ENCODE measurements at regions not wholly inside any gene's neighbourhood (a gene's known extent, or its start where the extent isn't known, plus 50 kb on each side); places are given as distances from the start of the nearest gene placed in this dataset.

DNA sequence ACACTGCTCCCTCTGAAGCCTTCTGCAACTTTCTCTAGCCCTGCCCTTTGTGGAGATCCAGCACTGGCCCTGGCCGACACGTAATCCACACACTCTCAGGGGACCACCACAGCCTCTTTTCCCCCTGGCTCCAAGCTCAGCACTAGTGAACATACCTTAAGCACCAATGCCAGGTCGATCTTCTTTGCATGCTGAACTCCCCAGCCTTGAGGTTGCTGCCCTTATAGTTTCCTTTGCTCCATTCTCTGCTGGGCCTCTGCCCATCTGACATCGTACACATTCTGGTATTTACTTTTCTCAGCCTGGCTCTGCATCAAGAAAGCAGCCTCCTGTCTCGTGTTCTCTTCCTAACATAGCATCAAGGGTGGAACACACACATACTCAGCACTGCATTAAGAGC is 361.5 kb downstream of the LPIN1 start:
- no peak overlapping the region for H3K27ac ChIP-seq
- H3K4me3 ChIP-seq = no peak overlapping the region
- DNase-seq (no peak), ATAC-seq (no peak)
- no peaks in the 10 kb centered on the region for H3K36me3 ChIP-seq
- H3K27me3 ChIP-seq = no peaks in the 10 kb centered on the region
- intact Hi-C loops (cut with DNase I) = no loop called here
- H3K4me1 ChIP-seq = peaks cover 0 to 27% (median 6%) of the 10 kb centered on the region in 12 donors
- H3K9me3 ChIP-seq = no peaks in the 10 kb centered on the region
- no peak for TF ChIP-seq POLR2A (IDR thresholded peaks at IDR 0.05)
- TF ChIP-seq, protein P1, sequence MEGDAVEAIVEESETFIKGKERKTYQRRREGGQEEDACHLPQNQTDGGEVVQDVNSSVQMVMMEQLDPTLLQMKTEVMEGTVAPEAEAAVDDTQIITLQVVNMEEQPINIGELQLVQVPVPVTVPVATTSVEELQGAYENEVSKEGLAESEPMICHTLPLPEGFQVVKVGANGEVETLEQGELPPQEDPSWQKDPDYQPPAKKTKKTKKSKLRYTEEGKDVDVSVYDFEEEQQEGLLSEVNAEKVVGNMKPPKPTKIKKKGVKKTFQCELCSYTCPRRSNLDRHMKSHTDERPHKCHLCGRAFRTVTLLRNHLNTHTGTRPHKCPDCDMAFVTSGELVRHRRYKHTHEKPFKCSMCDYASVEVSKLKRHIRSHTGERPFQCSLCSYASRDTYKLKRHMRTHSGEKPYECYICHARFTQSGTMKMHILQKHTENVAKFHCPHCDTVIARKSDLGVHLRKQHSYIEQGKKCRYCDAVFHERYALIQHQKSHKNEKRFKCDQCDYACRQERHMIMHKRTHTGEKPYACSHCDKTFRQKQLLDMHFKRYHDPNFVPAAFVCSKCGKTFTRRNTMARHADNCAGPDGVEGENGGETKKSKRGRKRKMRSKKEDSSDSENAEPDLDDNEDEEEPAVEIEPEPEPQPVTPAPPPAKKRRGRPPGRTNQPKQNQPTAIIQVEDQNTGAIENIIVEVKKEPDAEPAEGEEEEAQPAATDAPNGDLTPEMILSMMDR (IDR thresholded peaks at IDR 0.05) = no peak
- WGBS, 4 donors = 37 to 58% (median 50%) methylated on average over 5 of the region's 5 CpGs

DNA sequence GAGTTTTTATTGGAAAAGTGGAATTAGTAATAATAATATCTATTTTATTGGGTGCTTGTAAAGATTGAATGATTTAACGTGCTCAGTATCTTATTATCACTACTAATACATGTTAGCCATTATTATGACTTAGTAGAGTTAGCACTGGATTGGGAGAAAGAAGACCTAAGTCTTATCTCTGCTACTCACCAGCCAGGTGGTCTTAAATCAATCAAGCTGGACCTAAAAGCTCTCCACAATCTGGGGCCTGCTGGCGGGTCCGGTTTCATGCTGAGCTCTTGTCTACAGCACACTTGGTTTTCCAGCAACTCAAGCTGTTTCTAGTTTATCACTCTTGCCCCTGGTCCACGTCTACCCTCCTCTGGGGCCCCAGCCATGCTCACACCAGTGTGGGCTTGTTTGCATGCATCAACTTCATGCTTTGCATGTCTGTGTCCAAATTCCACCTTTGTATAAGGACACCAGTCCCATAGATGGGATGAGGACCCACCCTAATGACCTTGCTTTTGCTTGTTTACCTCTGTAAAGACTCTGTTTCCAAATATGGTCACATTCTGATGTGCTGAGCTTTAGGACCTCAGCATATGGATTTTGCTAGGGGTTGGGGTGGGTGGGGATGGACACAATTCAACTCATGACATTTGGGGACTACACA is 363.1 kb downstream of the LPIN1 start:
- DNase-seq (no peak), ATAC-seq (no peak)
- TF ChIP-seq POLR2A (IDR thresholded peaks at IDR 0.05) = no peak
- no peak overlapping the region for H3K27ac ChIP-seq
- H3K9me3 ChIP-seq = no peaks in the 10 kb centered on the region
- peaks cover 0 to 27% (median 6%) of the 10 kb centered on the region in 12 donors for H3K4me1 ChIP-seq
- H3K4me3 ChIP-seq = no peak overlapping the region
- H3K27me3 ChIP-seq = no peaks in the 10 kb centered on the region
- 85 to 95% (median 90%) methylated on average over 4 of the region's 4 CpGs for WGBS, 4 donors
- no peaks in the 10 kb centered on the region for H3K36me3 ChIP-seq
- intact Hi-C loops (cut with DNase I) = no loop called here

DNA sequence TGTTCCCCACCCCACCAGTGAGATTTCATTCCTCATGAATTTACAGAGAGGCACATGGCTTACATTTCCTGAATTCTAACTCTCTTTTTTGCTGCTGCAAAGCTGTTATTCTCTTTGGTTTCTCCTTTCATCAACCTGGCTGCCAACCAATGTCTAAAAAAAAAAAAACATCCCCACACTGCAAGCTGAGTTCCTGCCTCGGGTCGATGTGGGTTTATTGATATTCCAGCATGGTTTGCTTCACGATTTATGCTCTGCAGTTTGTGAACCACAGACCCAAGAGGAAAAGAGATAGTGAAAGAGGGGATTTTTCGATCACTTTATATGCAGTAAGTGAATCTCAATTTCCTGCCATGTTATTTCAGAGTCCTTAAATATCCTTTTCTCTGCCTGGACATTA is 363.6 kb downstream of the LPIN1 start:
- Histone ChIP-seq H3K36me3 (no peaks in the 10 kb centered on the region), H3K27ac (no peak overlapping the region), H3K9me3 (no peaks in the 10 kb centered on the region), H3K27me3 (no peaks in the 10 kb centered on the region), H3K4me3 (no peak overlapping the region), H3K4me1 (peaks cover 0 to 27% (median 6%) of the 10 kb centered on the region in 12 donors)
- intact Hi-C loops (cut with DNase I) = no loop called here
- DNase-seq = no peak
- TF ChIP-seq, protein P1 (IDR thresholded peaks at IDR 0.05) = no peak
- WGBS, 4 donors = 45 to 50% (median 47%) methylated on average over 4 of the region's 4 CpGs
- ATAC-seq = no peak

DNA sequence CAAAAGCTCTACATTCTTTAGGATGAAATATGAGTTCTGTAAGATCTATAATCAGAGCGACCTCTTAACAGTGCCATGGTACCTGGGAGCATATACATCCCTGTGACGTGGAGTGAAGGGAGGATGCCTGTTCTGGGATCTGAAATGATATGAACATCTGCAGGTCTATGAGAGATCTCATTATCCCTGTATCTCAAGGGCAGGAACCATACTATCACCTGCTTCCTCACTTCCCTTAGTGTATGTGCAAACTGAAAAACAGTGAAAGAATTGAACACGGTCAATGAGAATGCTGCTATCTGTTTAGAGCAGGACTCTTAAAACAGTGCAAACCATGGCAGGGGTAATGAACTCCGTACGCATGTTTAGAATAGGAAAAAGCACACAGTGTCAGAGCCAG is 364.0 kb downstream of the LPIN1 start:
- no peak overlapping the region for H3K4me3 ChIP-seq
- no peaks in the 10 kb centered on the region for H3K9me3 ChIP-seq
- H3K27me3 ChIP-seq = no peaks in the 10 kb centered on the region
- 84 to 92% (median 90%) methylated on average over 5 of the region's 5 CpGs for WGBS, 4 donors
- H3K27ac ChIP-seq = no peak overlapping the region
- TF ChIP-seq, protein P1 (IDR thresholded peaks at IDR 0.05) = no peak
- TF ChIP-seq POLR2A (IDR thresholded peaks at IDR 0.05) = no peak
- no peaks in the 10 kb centered on the region for H3K36me3 ChIP-seq
- DNase-seq = no peak
- ATAC-seq = no peak
- intact Hi-C loops (cut with DNase I) = no loop called here
- H3K4me1 ChIP-seq = peaks cover 0 to 27% (median 6%) of the 10 kb centered on the region in 12 donors

DNA sequence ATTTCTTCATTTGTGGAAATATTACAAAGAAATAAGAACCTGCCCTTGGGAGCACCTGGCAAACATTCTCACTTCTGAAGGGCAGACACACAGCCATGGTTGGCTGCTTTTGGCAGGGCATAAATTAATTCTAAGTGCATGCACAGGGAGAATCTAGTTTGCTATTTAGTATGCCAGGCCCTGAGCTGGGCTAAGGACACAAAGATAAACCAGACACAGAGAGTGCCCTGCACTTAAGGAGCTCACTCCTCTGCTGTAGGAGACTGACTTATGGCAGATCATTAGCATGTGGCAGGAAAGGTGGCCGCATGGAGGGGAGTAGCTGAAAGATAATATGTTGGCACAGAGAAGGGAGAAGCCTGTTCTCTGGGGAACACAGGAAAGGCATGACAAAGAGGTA is 367.0 kb downstream of the LPIN1 start:
- no peaks in the 10 kb centered on the region for H3K9me3 ChIP-seq
- H3K4me3 ChIP-seq = no peak overlapping the region
- WGBS, 4 donors = 74 to 89% (median 83%) methylated on average over 1 of the region's 1 CpG
- no peak for TF ChIP-seq POLR2A (IDR thresholded peaks at IDR 0.05)
- TF ChIP-seq, protein P1 (IDR thresholded peaks at IDR 0.05) = no peak
- DNase-seq = no peak
- no peak overlapping the region for H3K27ac ChIP-seq
- H3K27me3 ChIP-seq = no peaks in the 10 kb centered on the region
- intact Hi-C loops (cut with DNase I) = no loop called here
- ATAC-seq = no peak
- H3K4me1 ChIP-seq = peaks cover 0 to 11% (median 0%) of the 10 kb centered on the region in 12 donors
- H3K36me3 ChIP-seq = no peaks in the 10 kb centered on the region
